ENCODE measurements at regions not wholly inside any gene's neighbourhood (a gene's known extent, or its start where the extent isn't known, plus 50 kb on each side); places are given as distances from the start of the nearest gene placed in this dataset.
"Not testable (repeated sequence)": the region's sequence is repeated elsewhere in the genome, so short reads cannot be mapped to it uniquely, and the experiment has no call there.

DNA sequence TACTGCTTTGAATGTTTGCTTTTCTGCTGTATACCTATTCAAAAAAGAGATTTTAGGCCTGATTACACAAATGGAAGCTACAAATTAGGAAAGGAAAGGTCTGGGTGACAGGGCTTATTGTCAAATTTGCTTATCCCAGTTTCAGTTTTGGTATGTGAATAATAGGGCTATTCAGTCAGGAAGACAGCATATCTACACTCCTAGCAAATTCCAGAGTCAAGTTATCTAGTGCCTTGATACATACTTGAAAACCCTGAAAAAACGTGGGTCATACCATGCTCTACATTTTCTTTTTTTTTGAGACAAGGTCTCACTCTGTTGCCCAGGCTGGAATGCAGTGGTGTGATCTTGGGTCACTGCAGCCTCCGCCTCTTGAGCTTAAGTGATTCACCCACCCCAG, 59.2 kb upstream of the CCDC180 start:
- DNase-seq = not testable (repeated sequence)

DNA sequence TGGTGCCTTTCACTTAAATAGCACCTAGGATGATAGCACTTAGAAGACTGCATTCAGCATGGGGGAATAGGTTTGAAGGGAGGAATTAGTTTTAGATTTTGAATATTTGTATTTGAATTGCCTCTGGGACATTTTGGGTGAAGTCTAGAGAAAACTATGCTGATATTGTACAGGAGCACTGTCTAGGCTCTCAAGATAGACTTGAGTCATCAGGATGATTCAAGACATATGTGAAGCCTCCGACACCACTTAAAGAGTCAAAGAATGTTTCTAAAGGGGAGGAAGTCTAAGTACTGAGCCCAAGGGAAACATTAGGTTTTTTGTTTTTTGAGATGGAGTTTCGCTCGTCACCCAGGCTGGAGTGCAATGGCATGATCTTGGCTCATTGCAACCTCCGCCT, 63.9 kb upstream of the CCDC180 start:
- no peak for DNase-seq

DNA sequence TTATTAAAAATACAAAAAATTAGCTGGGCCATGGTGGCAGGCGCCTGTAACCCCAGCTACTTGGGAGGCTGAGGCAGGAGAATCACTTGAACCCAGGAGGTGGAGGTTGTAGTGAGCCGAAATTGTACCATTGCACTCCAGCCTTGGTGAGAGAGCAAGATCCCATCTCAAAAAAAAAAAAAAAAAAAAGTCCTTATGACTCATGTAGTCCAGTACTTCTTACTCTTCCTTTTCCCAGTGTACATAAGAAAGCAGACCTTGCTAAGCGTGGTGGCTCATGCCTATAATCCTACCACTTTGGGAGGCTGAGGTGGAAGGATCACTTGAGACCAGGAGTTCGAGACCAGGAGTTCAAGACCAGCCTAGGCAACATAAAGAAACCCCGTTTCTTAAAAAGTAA, 66.0 kb upstream of the CCDC180 start:
- not testable (repeated sequence) for DNase-seq

DNA sequence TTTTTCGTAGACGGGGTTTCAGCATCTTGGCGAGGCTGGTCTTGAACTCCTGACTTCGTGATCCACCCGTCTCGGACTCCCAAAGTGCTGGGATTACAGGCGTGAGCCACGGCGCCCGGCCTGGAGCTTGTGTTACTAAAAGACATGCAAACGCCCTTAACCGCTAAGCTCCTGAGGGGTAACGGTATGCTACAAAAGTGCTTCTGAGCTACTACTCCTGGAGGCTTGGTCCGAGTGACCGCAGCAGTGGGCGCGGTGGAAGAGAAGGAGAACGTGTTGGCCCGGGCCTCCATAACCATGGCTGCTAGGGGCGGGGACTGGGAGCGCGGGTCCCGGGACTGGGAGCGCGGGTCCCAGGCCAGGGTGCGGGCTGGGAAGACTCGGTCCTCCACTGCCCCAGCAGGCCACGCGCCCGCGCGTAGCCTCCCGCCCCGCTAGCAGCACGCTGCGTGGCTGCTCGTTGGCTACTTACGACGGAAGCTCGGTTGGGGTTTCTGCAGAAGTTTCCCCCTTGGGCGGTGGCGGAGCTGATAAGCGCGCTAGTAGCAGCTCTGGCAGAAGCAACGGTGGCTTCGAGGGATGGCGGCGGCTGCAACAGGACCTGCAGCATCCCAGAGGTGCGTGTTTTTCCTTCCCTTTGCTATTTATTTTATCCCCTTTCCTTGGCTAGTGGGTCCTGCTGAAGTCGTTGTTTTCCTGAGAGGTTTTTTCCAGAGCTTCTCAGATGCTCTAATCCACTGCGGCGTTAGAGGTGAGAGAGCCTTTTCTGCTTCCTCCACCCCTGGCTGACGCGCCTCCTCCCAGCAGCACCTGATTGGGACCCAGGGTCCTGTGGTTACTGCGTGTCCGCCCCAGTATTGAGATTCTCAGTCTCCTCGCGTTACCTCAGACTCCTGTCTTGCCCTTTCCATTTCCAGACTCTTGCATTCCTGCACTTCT, 69.2 kb upstream of the CCDC180 start:
- peak; percentile 48 for DNase-seq

DNA sequence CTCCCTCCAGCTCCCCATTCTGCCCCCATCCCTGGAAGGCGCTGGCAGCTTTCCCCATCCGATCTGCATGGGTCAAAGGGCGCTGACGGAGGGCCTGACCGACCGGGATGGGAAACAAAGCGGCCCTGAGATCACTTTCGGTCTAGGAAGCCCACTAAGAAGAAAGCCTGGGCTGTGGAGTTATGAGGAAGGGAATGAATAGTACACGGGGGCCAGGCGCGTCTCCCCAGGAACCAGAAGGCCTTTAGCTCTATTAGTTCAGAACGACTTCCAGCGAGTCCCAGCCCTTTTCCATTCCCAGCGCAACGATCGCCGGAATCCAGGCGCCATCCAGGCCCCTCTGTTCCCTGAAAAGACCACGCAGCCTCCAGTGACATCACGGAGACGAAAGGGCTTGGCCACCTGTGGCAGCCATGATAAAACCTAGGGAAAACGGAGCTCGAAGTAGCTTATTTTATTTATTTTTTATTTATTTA, 70.1 kb upstream of the CCDC180 start:
- no peak for DNase-seq

DNA sequence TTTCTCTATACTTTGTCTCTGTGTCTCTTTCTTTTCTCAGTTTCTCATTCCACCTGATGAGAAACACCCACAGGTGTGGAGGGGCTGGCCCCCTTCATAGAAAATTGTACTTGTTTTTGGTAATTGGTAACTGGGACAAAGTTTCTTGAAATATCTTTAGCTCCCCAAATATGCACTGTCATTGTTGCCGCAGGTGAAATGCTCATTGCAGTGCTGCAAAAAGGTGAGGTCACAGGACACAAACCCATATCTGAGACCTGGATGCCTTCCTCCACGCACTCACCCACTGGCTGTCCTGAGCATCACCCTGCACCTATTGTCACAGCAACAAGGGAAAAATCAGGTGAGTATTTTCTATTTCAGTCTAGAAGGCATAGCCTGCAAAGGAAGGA, 74.5 kb upstream of the CCDC180 start:
- DNase-seq = not testable (repeated sequence)

DNA sequence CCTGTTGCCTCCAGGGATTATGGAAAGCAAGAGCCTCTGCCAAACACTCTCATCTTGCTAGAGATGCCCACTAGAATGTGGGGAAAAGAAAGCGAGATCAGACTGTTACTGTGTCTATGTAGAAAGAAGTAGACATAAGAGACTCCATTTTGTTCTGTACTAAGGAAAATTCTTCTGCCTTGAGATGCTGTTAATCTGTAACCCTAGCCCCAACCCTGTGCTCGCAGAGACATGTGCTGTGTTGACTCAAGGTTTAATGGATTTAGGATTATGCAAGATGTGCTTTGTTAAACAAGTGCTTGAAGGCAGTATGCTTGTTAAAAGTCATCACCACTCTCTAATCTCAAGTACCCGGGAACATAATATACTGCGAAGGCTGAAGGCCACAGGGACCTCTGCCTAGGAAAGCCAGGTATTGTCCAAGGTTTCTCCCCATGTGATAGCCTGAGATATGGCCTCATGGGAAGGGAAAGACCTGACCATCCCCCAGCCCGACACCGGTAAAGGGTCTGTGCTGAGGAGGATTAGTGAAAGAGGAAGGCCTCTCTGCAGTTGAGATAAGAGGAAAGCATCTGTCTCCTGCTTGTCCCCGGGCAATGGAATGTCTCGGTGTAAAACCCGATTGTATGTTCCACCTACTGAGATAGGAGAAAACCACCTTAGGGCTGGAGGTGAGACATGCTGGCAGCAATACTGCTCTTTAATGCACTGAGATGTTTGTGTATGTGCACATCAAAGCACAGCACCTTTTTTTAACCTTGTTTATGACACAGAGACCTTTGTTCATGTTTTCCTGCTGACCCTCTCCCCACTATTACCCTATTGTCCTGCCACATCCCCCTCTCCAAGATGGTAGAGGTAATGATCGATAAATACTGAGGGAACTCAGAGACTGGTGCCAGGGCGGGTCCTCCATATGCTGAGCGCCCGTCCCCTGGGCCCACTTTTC, 75.1 kb upstream of the CCDC180 start:
- not testable (repeated sequence) for DNase-seq

DNA sequence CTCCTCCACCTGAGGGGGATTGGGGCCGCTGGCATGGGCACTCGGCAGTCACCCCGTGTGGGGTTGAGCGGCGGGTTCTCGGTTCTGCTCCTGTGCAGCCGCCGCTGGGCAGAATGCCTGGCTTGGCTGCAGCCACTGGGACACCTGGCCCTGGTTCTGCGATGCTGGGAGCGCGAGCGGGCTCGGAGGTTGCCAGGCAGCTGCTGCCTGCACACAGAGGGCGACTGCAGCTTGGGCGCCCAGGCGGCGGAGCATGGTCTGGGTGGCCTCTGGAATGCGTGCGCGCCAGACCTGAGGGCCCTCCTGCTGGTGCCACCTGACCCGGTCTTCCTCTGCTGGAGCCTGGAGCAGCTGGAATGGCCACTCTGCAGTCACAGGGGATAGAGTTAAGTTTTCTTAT, 85.1 kb upstream of the CCDC180 start:
- DNase-seq = not testable (repeated sequence)

DNA sequence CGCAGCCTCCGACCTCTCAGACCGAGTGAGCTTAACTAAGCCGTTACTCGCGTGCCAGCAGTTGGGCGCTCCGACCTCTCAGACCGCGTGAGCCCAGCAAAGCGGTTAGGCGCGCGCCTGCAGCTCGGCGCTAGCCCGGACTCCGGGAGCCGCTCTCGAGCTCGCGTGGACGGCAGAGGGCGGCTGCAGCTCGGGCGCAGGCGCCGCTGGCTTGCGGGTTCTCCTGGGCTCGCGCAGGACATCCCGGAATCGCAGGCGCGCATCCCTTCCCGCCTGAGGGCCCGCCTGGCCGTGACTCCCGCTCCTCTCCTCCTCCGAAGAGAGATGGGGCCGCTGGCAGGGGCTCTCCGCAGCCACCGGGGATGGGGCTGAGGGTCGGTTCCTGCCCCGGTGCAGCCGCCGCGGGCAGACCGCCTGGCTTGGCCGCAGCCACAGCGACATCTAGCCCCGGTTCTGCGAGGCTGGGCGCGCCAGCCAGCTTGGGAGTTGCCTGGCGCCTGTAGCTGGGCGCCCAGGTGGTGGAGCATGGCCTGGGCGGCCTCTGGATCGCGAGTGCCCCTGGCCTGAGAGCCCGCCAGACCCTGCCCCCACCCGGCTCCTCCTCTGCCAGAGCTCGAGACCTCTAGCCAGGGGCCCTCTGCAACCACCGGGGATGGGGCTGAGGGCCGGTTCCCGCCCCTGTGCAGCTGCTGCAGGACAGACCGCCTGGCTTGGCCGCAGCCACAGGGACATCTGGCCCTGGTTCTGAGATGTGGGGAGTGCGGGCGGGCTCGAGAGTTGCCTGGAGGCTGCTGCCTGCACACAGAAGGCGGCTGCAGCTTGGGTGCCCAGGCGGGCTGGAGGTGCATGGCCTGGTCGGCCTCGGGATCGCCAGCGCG, 85.7 kb upstream of the CCDC180 start:
- DNase-seq = not testable (repeated sequence)

DNA sequence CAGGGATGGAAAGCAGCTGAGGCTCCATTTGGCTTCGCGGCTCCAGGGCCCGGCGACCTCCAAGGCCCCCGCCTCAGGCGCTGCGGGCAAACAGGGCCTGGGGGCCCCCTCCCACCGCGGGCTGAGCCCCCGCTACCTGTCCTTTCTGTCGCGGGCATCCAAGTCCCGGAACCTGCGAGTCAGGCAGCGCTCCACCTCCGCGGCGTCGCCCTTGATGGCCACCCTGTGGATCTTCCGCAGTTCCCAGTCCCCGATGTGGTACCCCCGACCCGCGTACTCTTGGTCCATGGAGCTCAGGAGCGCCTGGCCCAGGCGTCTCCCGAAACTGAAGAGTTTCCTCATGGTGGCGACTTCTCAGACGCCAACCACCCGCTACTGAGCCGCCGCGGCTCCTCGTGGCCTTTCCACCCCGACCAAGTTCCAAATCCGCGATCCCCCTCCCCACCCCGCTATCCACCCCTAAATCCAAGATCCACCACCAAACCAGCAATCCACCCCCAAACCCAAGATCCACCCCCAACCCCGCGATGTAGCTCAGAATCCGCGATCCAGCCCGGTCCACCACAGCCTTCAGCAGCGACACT, 86.5 kb upstream of the CCDC180 start:
- no peak for DNase-seq

DNA sequence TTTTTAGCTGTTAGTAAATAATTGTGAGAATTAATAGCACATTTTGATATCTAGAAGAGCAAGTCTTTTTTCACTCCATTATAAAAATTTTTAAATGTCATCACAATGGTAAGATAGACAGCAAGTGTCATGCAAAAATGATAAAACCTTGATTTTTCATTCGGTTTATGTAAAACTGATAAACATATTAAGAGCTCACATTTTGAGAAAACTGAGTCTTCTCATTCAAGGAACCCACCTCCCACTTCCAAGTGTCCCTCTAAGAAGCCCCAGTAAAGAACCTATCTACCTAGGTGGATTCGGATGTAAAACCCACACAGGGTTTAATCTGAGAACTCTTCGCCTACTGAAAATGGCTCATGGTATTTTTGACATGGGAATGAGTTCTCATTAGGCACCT, 87.1 kb upstream of the CCDC180 start:
- DNase-seq = not testable (repeated sequence)

DNA sequence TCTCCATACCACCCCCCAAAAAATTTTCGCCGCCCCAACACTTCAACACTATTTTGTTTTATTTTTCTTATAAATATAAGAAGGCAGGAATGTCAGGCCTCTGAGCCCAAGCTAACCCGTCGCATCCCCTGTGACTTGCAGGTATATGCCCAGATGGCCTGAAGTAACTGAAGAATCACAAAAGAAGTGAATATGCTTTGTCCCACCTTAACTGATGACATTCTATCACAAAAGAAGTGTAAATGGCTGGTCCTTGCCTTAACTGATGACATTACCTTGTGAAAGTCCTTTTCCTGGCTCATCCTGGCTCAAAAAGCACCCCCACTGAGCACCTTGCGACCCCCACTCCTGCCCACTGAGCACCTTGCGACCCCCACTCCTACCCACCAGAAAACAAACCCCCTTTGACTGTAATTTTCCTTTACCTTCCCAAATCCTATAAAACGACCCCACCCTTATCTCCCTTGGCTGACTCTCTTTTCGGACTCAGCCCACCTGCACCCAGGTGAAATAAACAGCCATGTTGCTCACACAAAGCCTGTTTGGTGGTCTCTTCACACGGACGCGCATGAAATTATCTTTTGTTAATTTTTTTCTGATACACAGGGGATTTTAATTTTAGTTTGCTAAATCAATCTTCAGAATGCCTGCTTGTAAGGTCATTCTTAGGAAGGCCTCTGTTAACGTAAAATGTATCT, 87.9 kb upstream of the CCDC180 start:
- DNase-seq = not testable (repeated sequence)

DNA sequence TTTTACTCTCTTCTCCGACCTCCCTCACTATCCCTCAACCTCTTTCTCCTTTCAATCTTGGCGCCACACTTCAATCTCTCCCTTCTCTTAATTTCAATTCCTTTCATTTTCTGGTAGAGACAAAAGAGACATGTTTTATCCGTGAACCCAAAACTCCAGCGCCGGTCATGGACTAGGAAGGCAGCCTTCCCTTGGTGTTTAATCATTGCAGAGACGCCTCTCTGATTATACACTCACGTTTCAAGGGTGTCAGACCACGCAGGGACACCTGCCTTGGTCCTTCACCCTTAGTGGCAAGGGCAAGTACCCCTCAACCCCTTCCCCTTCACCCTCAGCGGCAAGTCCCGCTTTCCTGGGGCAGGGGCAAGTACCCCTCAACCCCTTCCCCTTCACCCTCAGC, 92.3 kb upstream of the CCDC180 start:
- DNase-seq = not testable (repeated sequence)

DNA sequence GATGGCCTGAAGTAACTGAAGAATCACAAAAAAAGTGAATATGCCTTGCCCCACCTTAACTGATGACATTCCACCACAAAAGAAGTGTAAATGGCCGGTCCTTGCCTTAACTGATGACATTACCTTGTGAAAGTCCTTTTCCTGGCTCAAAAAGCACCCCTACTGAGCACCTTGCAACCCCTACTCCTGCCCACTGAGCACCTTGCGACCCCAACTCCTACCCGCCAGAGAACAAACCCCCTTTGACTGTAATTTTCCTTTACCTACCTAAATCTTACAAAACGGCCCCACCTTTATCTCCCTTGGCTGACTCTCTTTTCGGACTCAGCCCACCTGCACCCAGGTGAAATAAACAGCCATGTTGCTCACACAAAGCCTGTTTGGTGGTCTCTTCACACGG, 92.9 kb upstream of the CCDC180 start:
- not testable (repeated sequence) for DNase-seq

DNA sequence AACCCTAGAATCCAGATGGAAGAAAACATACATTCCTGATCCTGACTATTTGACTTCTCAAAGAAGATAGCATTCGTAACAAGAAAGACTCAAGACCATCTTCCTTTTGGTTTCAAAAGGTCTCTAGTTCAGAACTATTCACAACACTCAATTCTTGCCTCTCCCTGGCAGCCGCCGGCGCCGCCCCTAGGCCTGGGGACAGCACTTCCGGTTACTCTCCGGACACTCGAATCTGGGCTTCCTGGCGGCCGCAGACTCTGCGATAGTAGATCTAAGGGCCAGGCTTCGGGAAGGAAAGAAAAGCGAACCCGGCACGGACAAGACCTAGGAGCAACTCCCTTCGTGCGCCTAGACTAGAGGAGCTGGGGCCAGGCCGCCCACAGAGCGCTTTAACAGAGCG, 107.8 kb upstream of the CCDC180 start:
- not testable (repeated sequence) for DNase-seq

DNA sequence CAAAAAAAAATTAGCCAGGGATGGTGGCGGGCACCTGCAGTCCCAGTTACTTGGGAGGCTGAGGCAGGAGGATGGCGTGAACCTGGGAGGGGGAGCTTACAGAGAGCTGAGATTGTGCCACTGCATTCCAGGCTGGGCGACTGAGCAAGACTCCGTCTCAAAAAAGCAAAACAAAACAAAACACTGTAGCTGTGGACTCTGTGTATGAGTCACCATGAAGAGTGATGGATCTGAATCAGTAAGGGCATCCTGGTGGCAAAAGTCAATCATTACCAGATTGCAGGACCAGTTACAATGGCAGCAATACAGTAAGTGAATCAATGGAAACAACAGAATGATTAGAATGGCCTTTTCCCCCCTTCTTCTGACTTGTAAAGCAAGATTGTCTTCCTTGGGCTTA, 113.7 kb upstream of the CCDC180 start:
- DNase-seq = not testable (repeated sequence)

DNA sequence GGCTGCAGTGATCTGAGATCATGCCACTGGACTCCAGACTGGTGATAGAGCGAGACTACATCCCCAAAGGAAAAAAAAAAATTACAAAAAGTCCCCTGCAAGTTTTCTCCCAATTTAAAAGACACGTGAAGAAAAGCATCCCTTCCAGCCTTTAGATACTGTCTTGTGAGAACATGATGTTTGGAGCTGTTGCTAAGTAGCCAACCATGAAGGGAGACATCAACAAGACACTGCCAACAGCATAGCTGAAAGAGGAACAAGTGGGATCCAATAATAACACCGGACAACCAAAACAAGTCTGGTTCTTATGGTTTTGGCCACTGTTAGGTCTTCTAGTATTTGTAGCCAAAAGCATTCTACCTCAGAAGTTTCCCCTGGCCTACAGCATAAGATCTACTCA, 118.9 kb upstream of the CCDC180 start:
- DNase-seq = no peak

DNA sequence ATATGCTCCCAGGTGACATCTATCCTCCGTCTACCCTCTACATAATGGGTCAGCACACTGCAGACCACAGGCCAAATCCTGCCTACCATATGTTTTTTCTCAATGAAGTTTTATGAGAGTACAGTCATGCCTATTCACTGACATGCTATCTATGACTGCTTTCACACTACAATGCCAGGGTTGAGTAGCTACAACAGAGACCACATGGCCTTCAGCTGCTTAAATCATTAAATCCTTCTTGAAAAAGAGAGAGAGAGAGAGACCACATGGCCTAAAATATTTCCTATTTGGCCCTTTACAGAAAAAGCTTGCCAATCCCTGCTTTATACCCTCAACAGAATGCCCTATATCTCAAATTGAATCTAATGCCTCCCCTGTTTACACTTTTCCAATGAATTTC, 119.8 kb upstream of the CCDC180 start:
- not testable (repeated sequence) for DNase-seq

DNA sequence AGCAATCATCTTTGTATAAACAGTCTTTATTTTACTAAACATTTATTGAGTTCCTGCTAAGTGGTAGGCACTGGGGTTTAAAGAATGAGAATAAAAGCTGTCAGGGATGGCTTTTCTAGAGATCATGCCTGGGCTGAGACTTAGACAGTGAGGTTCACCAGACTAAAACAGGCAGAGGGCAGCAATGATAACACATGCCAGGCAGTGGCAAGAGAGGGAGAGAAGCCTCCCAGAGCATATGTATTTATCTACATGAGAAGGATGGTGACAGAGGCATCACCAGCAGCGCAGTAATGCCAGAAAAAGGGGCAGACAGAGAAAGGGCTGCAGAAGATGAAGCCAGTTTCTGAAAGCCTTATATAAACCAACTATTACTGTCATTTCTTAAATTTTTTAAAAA, 121.0 kb upstream of the CCDC180 start:
- DNase-seq = no peak

DNA sequence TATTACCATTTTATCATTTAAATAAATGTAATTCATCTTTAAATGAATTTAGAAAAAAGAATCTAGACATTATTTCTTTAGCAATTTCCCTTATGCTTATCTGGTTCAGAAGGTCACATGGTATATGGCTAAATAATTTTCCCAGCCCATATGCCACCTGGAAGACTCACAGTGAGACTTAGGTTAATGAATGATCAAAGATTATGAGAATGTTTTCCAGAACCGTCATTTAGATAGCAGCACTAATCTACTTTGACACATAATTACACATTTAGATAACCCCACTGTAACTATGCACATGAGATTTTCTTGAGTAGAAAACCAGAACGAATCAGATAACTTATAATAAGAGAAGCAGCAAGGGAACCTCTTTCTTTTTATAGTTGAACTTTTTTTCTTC, 124.9 kb upstream of the CCDC180 start:
- not testable (repeated sequence) for DNase-seq

DNA sequence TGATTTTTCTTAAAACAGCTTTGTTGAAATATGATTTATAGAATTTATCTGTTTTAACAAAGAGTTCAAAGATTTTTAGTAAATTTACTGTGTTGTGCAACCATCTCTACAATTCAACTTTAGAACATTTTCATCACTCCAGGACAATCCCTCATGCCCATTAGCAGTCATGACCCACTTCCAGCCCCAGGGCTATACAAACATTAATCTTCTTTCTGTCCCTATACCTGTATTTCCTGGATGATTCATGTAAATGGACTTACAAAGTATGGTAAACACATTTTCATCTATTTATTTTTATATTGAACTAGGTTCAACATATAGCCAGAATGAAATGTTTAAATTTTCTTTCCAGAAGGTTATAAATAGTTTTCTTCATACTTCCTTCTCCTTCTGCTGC, 127.8 kb upstream of the CCDC180 start:
- no peak for DNase-seq

Measured in NCI-H2081 treated with DMSO at 0.1 percent for 48 hours (cell line).